ENCODE measurements at regions not wholly inside any gene's neighbourhood (a gene's known extent, or its start where the extent isn't known, plus 50 kb on each side); places are given as distances from the start of the nearest gene placed in this dataset.
"Not testable (repeated sequence)": the region's sequence is repeated elsewhere in the genome, so short reads cannot be mapped to it uniquely, and the experiment has no call there.

GRCh38 chrX:91018111-91018510 lies 416.5 kb upstream of the PABPC5 start:
- TF ChIP-seq CTCF (IDR thresholded peaks at IDR 0.05; ENCODE audit: insufficient read depth, low read depth, low read length); EZH2 (IDR thresholded peaks at IDR 0.05; ENCODE audit: insufficient read depth, low read length): not testable (repeated sequence)

All from astrocyte (in vitro differentiated cells and primary cell).